Activated T-helper 17 cell treated with anti-CD3 and anti-CD28 coated beads, Interleukin-2, amount 50 U/mL, for 72 hours (primary cell): ENCODE measurements at regions not wholly inside any gene's neighbourhood (a gene's known extent, or its start where the extent isn't known, plus 50 kb on each side); places are given as distances from the start of the nearest gene placed in this dataset.
A peak's percentile ranks its signal among the peaks of the same experiment; 100 is the strongest.
"Not testable (repeated sequence)": the region's sequence is repeated elsewhere in the genome, so short reads cannot be mapped to it uniquely, and the experiment has no call there.

Experiments
- ATAC-seq: fragments of 150-1000 bp; cut with Tn5 transposase; replicated peaks from 2 replicates; pipeline ENCODE4 v1.10.0; 2021; ENCODE audit warnings: mild to moderate bottlenecking, moderate library complexity
- H3K27ac Mint-ChIP-seq: one replicate; pipeline ENCODE4 v1.8.0; 2022; ENCODE audit warnings: mixed read lengths
- H3K27me3 Mint-ChIP-seq: one replicate; pipeline ENCODE4 v1.8.0; 2022; ENCODE audit warnings: mixed read lengths
- H3K36me3 Mint-ChIP-seq: one replicate; pipeline ENCODE4 v1.8.0; 2022; ENCODE audit warnings: low read depth, mild to moderate bottlenecking, mixed read lengths
- H3K4me1 Mint-ChIP-seq: one replicate; pipeline ENCODE4 v1.8.0; 2022; ENCODE audit warnings: mixed read lengths
- H3K4me3 Mint-ChIP-seq: one replicate; pipeline ENCODE4 v1.8.0; 2022; ENCODE audit warnings: mild to moderate bottlenecking, mixed read lengths
- H3K9me3 Mint-ChIP-seq: one replicate; pipeline ENCODE4 v1.8.0; 2022; ENCODE audit warnings: mixed read lengths

- Mint-ChIP-seq H3K27me3 (no peaks in the 10 kb centered on the region), H3K27ac (no peak overlapping the region), H3K4me1 (peaks cover 8% of the 10 kb centered on the region), H3K36me3 (no peaks in the 10 kb centered on the region), H3K4me3 (no peak overlapping the region), H3K9me3 (no peaks in the 10 kb centered on the region)
- no peak for ATAC-seq
Measured at GRCh38 chr17:13837417-13837816, 231.9 kb upstream of the COX10 start.

- peak; percentile 19 for ATAC-seq
- H3K9me3 Mint-ChIP-seq, result no peaks in the 10 kb centered on the region
- H3K27me3 Mint-ChIP-seq, result no peaks in the 10 kb centered on the region
- peak overlapping the region; percentile 81 for H3K27ac Mint-ChIP-seq
- H3K36me3 Mint-ChIP-seq, result no peaks in the 10 kb centered on the region
- H3K4me3 Mint-ChIP-seq, result no peak overlapping the region
- peaks cover 8% of the 10 kb centered on the region for H3K4me1 Mint-ChIP-seq
Measured at GRCh38 chr17:13840254-13840653, 229.1 kb upstream of the COX10 start.

GRCh38 chr17:13843862-13844635, 225.3 kb upstream of the COX10 start:
- no peaks in the 10 kb centered on the region for H3K36me3 Mint-ChIP-seq
- no peak overlapping the region for H3K27ac Mint-ChIP-seq
- H3K27me3 Mint-ChIP-seq, result no peaks in the 10 kb centered on the region
- H3K4me3 Mint-ChIP-seq, result no peak overlapping the region
- ATAC-seq, result no peak
- H3K9me3 Mint-ChIP-seq, result peaks cover 3% of the 10 kb centered on the region
- H3K4me1 Mint-ChIP-seq, result peaks cover 8% of the 10 kb centered on the region

- H3K9me3 Mint-ChIP-seq, result peaks cover 8% of the 10 kb centered on the region
- no peak overlapping the region for H3K4me3 Mint-ChIP-seq
- H3K4me1 Mint-ChIP-seq, result no peaks in the 10 kb centered on the region
- no peak overlapping the region for H3K27ac Mint-ChIP-seq
- no peak for ATAC-seq
- H3K27me3 Mint-ChIP-seq, result no peaks in the 10 kb centered on the region
- no peaks in the 10 kb centered on the region for H3K36me3 Mint-ChIP-seq
Measured at GRCh38 chr17:13851889-13852288, 217.4 kb upstream of the COX10 start.

GRCh38 chr17:13855730-13856129, 213.6 kb upstream of the COX10 start:
- not testable (repeated sequence) for ATAC-seq, H3K27ac Mint-ChIP-seq, H3K4me1 Mint-ChIP-seq, H3K27me3 Mint-ChIP-seq, H3K36me3 Mint-ChIP-seq, H3K4me3 Mint-ChIP-seq
- peaks cover 21% of the 10 kb centered on the region for H3K9me3 Mint-ChIP-seq

GRCh38 chr17:13862346-13862745, 207.0 kb upstream of the COX10 start:
- Mint-ChIP-seq H3K36me3 (no peaks in the 10 kb centered on the region), H3K27ac (no peak overlapping the region), H3K4me3 (no peak overlapping the region), H3K4me1 (no peaks in the 10 kb centered on the region), H3K27me3 (no peaks in the 10 kb centered on the region), H3K9me3 (peaks cover 22% of the 10 kb centered on the region)
- ATAC-seq, result no peak

- H3K27ac Mint-ChIP-seq, result no peak overlapping the region
- no peak for ATAC-seq
- no peak overlapping the region for H3K4me3 Mint-ChIP-seq
- H3K36me3 Mint-ChIP-seq, result no peaks in the 10 kb centered on the region
- no peaks in the 10 kb centered on the region for H3K27me3 Mint-ChIP-seq
- no peaks in the 10 kb centered on the region for H3K4me1 Mint-ChIP-seq
- peaks cover 11% of the 10 kb centered on the region for H3K9me3 Mint-ChIP-seq
Measured at GRCh38 chr17:13863436-13863835, 205.9 kb upstream of the COX10 start.

GRCh38 chr17:13864521-13864920, 204.8 kb upstream of the COX10 start:
- ATAC-seq, result no peak
- H3K27me3 Mint-ChIP-seq, result no peaks in the 10 kb centered on the region
- no peak overlapping the region for H3K27ac Mint-ChIP-seq
- no peak overlapping the region for H3K4me3 Mint-ChIP-seq
- peaks cover 7% of the 10 kb centered on the region for H3K9me3 Mint-ChIP-seq
- no peaks in the 10 kb centered on the region for H3K4me1 Mint-ChIP-seq
- H3K36me3 Mint-ChIP-seq, result no peaks in the 10 kb centered on the region

- no peak for ATAC-seq
- no peaks in the 10 kb centered on the region for H3K4me1 Mint-ChIP-seq
Measured at GRCh38 chr17:13865650-13866049, 203.7 kb upstream of the COX10 start.

GRCh38 chr17:13869331-13869940, 199.9 kb upstream of the COX10 start:
- no peaks in the 10 kb centered on the region for H3K27me3 Mint-ChIP-seq
- H3K27ac Mint-ChIP-seq, result no peak overlapping the region
- no peak overlapping the region for H3K4me3 Mint-ChIP-seq
- H3K4me1 Mint-ChIP-seq, result no peaks in the 10 kb centered on the region
- no peak for ATAC-seq
- H3K9me3 Mint-ChIP-seq, result peaks cover 3% of the 10 kb centered on the region
- H3K36me3 Mint-ChIP-seq, result no peaks in the 10 kb centered on the region

More at GRCh38 chr17:13865650-13866049, 203.7 kb upstream of the COX10 start:
- Mint-ChIP-seq H3K36me3 (no peaks in the 10 kb centered on the region), H3K9me3 (peaks cover 7% of the 10 kb centered on the region), H3K27ac (no peak overlapping the region), H3K27me3 (no peaks in the 10 kb centered on the region), H3K4me3 (no peak overlapping the region)

- Mint-ChIP-seq H3K36me3 (no peaks in the 10 kb centered on the region), H3K4me1 (no peaks in the 10 kb centered on the region), H3K27me3 (no peaks in the 10 kb centered on the region), H3K9me3 (peaks cover 3% of the 10 kb centered on the region), H3K4me3 (no peak overlapping the region), H3K27ac (no peak overlapping the region)
- ATAC-seq, result no peak
Measured at GRCh38 chr17:13871261-13871660, 198.0 kb upstream of the COX10 start.

GRCh38 chr17:13874134-13874533, 195.2 kb upstream of the COX10 start:
- no peak overlapping the region for H3K27ac Mint-ChIP-seq
- H3K4me3 Mint-ChIP-seq, result no peak overlapping the region
- H3K36me3 Mint-ChIP-seq, result no peaks in the 10 kb centered on the region
- peaks cover 3% of the 10 kb centered on the region for H3K9me3 Mint-ChIP-seq
- no peak for ATAC-seq
- H3K27me3 Mint-ChIP-seq, result no peaks in the 10 kb centered on the region
- no peaks in the 10 kb centered on the region for H3K4me1 Mint-ChIP-seq

GRCh38 chr17:13874817-13875216, 194.5 kb upstream of the COX10 start:
- Mint-ChIP-seq H3K27me3 (no peaks in the 10 kb centered on the region), H3K27ac (no peak overlapping the region), H3K9me3 (peaks cover 3% of the 10 kb centered on the region), H3K4me1 (no peaks in the 10 kb centered on the region), H3K4me3 (no peak overlapping the region), H3K36me3 (no peaks in the 10 kb centered on the region)
- ATAC-seq, result no peak

GRCh38 chr17:13879961-13880466, 189.3 kb upstream of the COX10 start:
- no peak for ATAC-seq

GRCh38 chr17:13883659-13884058, 185.6 kb upstream of the COX10 start:
- Mint-ChIP-seq H3K27ac (no peak overlapping the region), H3K27me3 (no peaks in the 10 kb centered on the region), H3K4me1 (no peaks in the 10 kb centered on the region), H3K4me3 (no peak overlapping the region), H3K9me3 (peaks cover 7% of the 10 kb centered on the region), H3K36me3 (no peaks in the 10 kb centered on the region)
- ATAC-seq, result no peak

More at GRCh38 chr17:13879961-13880466, 189.3 kb upstream of the COX10 start:
- Mint-ChIP-seq H3K27ac (no peak overlapping the region), H3K27me3 (no peaks in the 10 kb centered on the region), H3K4me3 (no peak overlapping the region), H3K4me1 (no peaks in the 10 kb centered on the region), H3K36me3 (no peaks in the 10 kb centered on the region), H3K9me3 (peaks cover 7% of the 10 kb centered on the region)
